ENCODE measurements at regions not wholly inside any gene's neighbourhood (a gene's known extent, or its start where the extent isn't known, plus 50 kb on each side); places are given as distances from the start of the nearest gene placed in this dataset.

DNA sequence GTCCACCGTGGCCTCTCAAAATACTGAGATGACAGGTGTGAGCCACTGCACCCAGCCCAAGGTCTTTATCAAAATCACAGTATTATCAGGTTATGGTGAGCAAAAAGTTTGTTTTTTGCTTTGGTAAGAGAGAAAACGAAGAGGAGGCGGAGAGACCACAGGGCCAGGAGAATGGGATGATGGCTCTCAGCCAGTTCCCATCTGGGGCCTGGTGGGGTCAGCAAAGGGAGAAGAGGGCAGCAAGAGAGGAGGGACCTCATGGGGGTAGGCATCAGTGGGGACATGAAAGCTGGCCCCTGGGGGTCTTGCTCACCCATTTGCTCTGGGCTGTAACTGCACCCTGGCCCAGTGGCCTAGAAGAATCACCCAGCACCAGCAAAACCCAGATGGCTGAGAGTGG lies 190.2 kb downstream of the SHANK2 start:
- no peaks in the 10 kb centered on the region for H3K36me3 Mint-ChIP-seq
- peaks cover 4% of the 10 kb centered on the region for H3K27me3 ChIP-seq (ENCODE audit: insufficient read depth, low read length)
- H3K4me1 ChIP-seq (ENCODE audit: insufficient read depth, low read length), result no peaks in the 10 kb centered on the region
- CTCF ChIA-PET (ENCODE audit: partially characterized antibody), result no interaction called here
- H3K9me3 Mint-ChIP-seq, result peaks cover 0 to 1% (median 0%) of the 10 kb centered on the region in 8 donors
- no peaks in the 10 kb centered on the region for H3K4me1 Mint-ChIP-seq
- no peaks in the 10 kb centered on the region for H3K9me3 ChIP-seq (ENCODE audit: control insufficient read depth in 1 of 2, low read length in 2 of 2)
- H3K27ac ChIP-seq (ENCODE audit: low read depth, low read length), result no peak overlapping the region
- H3K4me3 ChIP-seq (ENCODE audit: low read length in 2 of 2), result no peak overlapping the region
- intact Hi-C loops (cut with micrococcal nuclease), result no loop called here
- H3K27me3 Mint-ChIP-seq, result peaks cover 15 to 24% of the 10 kb centered on the region in 2 donors
- H3K36me3 ChIP-seq (ENCODE audit: insufficient read depth, low read length), result no peaks in the 10 kb centered on the region
- POLR2A ChIA-PET (ENCODE audit: partially characterized antibody), result no interaction called here
- H3K4me3 Mint-ChIP-seq, result no peak overlapping the region
- DNase-seq, result no peak
- no peak overlapping the region for H3K27ac Mint-ChIP-seq

DNA sequence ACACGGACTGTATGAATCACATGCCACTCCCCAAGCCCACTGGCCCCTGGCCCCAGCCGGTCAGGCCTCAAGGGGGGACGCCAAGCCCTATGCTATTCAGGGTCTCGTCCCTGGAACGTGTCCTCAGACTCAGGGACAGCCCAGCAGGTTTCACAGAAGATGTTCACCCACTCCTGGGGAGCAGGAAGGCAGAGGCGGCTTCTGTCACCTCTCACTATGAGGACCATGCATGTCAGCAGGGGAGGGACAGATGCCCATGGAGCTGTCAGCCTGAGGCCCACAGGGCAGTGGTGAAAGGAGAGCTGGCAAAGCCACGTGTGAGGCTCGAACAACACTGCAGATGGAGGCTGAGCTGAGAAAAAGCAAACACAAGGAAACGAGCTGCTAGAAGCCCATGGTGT lies 192.0 kb downstream of the SHANK2 start:
- H3K27me3 ChIP-seq (ENCODE audit: insufficient read depth, low read length), result peaks cover 4% of the 10 kb centered on the region
- no peaks in the 10 kb centered on the region for H3K9me3 ChIP-seq (ENCODE audit: control insufficient read depth in 1 of 2, low read length in 2 of 2)
- Mint-ChIP-seq H3K27ac (peak overlapping the region in 1 of 7 donors; percentile 65), H3K27me3 (peaks cover 15 to 24% of the 10 kb centered on the region in 2 donors), H3K9me3 (peaks cover 0 to 1% (median 0%) of the 10 kb centered on the region in 8 donors), H3K4me1 (no peaks in the 10 kb centered on the region), H3K36me3 (no peaks in the 10 kb centered on the region), H3K4me3 (no peak overlapping the region)
- intact Hi-C loops (cut with micrococcal nuclease), result no loop called here
- no peak overlapping the region for H3K27ac ChIP-seq (ENCODE audit: low read depth, low read length)
- H3K36me3 ChIP-seq (ENCODE audit: insufficient read depth, low read length), result no peaks in the 10 kb centered on the region
- no peak for DNase-seq
- ChIA-PET CTCF (ENCODE audit: partially characterized antibody) (no interaction called here), POLR2A (ENCODE audit: partially characterized antibody) (no interaction called here)
- H3K4me3 ChIP-seq (ENCODE audit: low read length in 2 of 2), result no peak overlapping the region
- no peaks in the 10 kb centered on the region for H3K4me1 ChIP-seq (ENCODE audit: insufficient read depth, low read length)

DNA sequence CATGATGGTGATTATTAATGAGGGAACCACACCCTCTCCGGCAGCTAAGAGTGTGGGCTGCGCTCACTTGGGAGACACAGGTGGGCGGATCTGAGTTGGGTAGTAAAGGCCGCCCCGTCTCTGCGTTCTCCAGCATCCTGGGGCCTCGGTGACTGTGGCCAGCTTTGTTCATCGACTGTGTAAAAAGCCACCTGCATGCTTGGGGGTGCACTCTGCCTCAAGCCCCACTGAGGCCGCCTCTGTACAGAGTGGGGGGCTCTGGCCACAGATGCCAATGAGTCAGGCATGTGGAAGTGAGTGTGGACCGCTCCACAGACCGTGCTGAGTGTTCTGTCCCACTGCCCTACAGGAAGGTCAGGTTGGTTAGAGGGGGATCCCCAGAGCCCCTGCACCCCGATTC lies 192.7 kb downstream of the SHANK2 start:
- Mint-ChIP-seq H3K4me3 (no peak overlapping the region), H3K27ac (no peak overlapping the region), H3K4me1 (no peaks in the 10 kb centered on the region), H3K27me3 (peaks cover 15 to 21% of the 10 kb centered on the region in 2 donors), H3K36me3 (no peaks in the 10 kb centered on the region), H3K9me3 (peaks cover 0 to 1% (median 0%) of the 10 kb centered on the region in 8 donors)
- intact Hi-C loops (cut with micrococcal nuclease), result no loop called here
- POLR2A ChIA-PET (ENCODE audit: partially characterized antibody), result no interaction called here
- Histone ChIP-seq H3K4me3 (ENCODE audit: low read length in 2 of 2) (no peak overlapping the region), H3K27me3 (ENCODE audit: insufficient read depth, low read length) (peaks cover 4% of the 10 kb centered on the region), H3K27ac (ENCODE audit: low read depth, low read length) (no peak overlapping the region), H3K9me3 (ENCODE audit: control insufficient read depth in 1 of 2, low read length in 2 of 2) (no peaks in the 10 kb centered on the region), H3K36me3 (ENCODE audit: insufficient read depth, low read length) (no peaks in the 10 kb centered on the region), H3K4me1 (ENCODE audit: insufficient read depth, low read length) (no peaks in the 10 kb centered on the region)
- CTCF ChIA-PET (ENCODE audit: partially characterized antibody), result no interaction called here
- no peak for DNase-seq

DNA sequence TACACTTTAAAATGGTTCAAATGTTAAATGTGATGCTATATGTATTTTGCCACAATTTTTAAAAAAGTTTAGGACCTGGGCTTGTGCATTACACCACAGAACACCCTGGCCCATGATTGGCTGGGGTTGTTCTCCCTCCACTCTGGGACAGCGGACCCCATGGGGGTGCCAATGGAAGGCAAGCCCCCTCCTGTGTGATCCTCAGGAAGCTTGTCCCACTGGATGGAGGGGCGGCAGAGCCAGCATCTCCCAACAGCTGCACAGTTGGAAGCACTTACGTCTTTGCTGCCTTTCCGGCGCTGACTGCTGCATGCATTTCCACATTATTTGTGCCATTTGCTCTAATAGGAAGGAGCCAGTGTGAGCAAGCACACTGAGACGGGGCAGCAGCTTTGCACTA lies 196.5 kb downstream of the SHANK2 start:
- POLR2A ChIA-PET (ENCODE audit: partially characterized antibody), result no interaction called here
- CTCF ChIA-PET (ENCODE audit: partially characterized antibody), result no interaction called here
- no peaks in the 10 kb centered on the region for H3K4me1 Mint-ChIP-seq
- Histone ChIP-seq H3K27ac (ENCODE audit: low read depth, low read length) (no peak overlapping the region), H3K36me3 (ENCODE audit: insufficient read depth, low read length) (no peaks in the 10 kb centered on the region), H3K9me3 (ENCODE audit: control insufficient read depth in 1 of 2, low read length in 2 of 2) (no peaks in the 10 kb centered on the region), H3K4me1 (ENCODE audit: insufficient read depth, low read length) (no peaks in the 10 kb centered on the region), H3K27me3 (ENCODE audit: insufficient read depth, low read length) (no peaks in the 10 kb centered on the region), H3K4me3 (ENCODE audit: low read length in 2 of 2) (no peak overlapping the region)
- peaks cover 2 to 6% of the 10 kb centered on the region in 2 donors for H3K27me3 Mint-ChIP-seq
- no peak overlapping the region for H3K4me3 Mint-ChIP-seq
- H3K9me3 Mint-ChIP-seq, result no peaks in the 10 kb centered on the region
- H3K36me3 Mint-ChIP-seq, result no peaks in the 10 kb centered on the region
- no peak overlapping the region for H3K27ac Mint-ChIP-seq
- no peak for DNase-seq
- intact Hi-C loops (cut with micrococcal nuclease), result no loop called here

Data from CD4-positive, alpha-beta memory T cell (primary cell).